Right ventricle myocardium superior (tissue), 1 donor: ENCODE measurements at regions not wholly inside any gene's neighbourhood (a gene's known extent, or its start where the extent isn't known, plus 50 kb on each side); places are given as distances from the start of the nearest gene placed in this dataset.

ENCODE experiments used
- ATAC-seq: fragments of 200-7000 bp; cut with Tn5 transposase; one replicate; pipeline ENCODE4 v1.9.1; 2020; ENCODE audit warnings: mild to moderate bottlenecking; ENCODE audit not compliant: poor library complexity
- DNase-seq: peaks from one replicate; pipeline ENCODE4 v3.0.0-alpha.2; 2020
- intact Hi-C: fragments of 100-400 bp; cut with DNase I; formaldehyde crosslinking; loops from one replicate; pipeline ENCODE4 v1.11.2; 2022
- donor health status: DM: no; HTN: yes; CAD: no; lungs with severe emphysema.

- intact Hi-C loops, result no loop called here
- DNase-seq, result no peak
- ATAC-seq, result no peak
Observed at GRCh38 chr5:11998397-11998796, 94.2 kb upstream of the CTNND2 start.

- intact Hi-C loops, result no loop called here
- ATAC-seq, result no peak
- DNase-seq, result no peak
Observed at GRCh38 chr5:11997942-11998341, 93.7 kb upstream of the CTNND2 start.

- DNase-seq, result no peak
- intact Hi-C loops, result no loop called here
- ATAC-seq, result no peak
Observed at GRCh38 chr5:11992518-11992917, 88.3 kb upstream of the CTNND2 start.

- ATAC-seq (no peak), DNase-seq (no peak)
- intact Hi-C loops, result no loop called here
Observed at GRCh38 chr5:11985993-11986392, 81.7 kb upstream of the CTNND2 start.

GRCh38 chr5:11984196-11984595, 80.0 kb upstream of the CTNND2 start:
- no peak for DNase-seq
- intact Hi-C loops, result no loop called here

GRCh38 chr5:11981986-11982385, 77.7 kb upstream of the CTNND2 start:
- DNase-seq (no peak), ATAC-seq (no peak)
- intact Hi-C loops, result no loop called here

More at GRCh38 chr5:11984196-11984595, 80.0 kb upstream of the CTNND2 start:
- ATAC-seq, result no peak

- DNase-seq, result no peak
- no peak for ATAC-seq
- intact Hi-C loops, result no loop called here
Observed at GRCh38 chr5:11977904-11978303, 73.7 kb upstream of the CTNND2 start.

GRCh38 chr5:11973469-11973868, 69.2 kb upstream of the CTNND2 start:
- DNase-seq (no peak), ATAC-seq (no peak)
- intact Hi-C loops, result no loop called here

- intact Hi-C loops, result no loop called here
- ATAC-seq, result no peak
- no peak for DNase-seq
Observed at GRCh38 chr5:11963227-11963626, 59.0 kb upstream of the CTNND2 start.

- DNase-seq (no peak), ATAC-seq (no peak)
- intact Hi-C loops, result no loop called here
Observed at GRCh38 chr5:11962122-11962521, 57.9 kb upstream of the CTNND2 start.

GRCh38 chr5:11958321-11958720, 54.1 kb upstream of the CTNND2 start:
- no peak for DNase-seq
- no peak for ATAC-seq
- intact Hi-C loops, result no loop called here

GRCh38 chr5:11955331-11955730, 51.1 kb upstream of the CTNND2 start:
- intact Hi-C loops, result no loop called here
- DNase-seq (no peak), ATAC-seq (no peak)
